GM21381 (cell line): ENCODE measurements at regions not wholly inside any gene's neighbourhood (a gene's known extent, or its start where the extent isn't known, plus 50 kb on each side); places are given as distances from the start of the nearest gene placed in this dataset.
"Not testable (repeated sequence)": the region's sequence is repeated elsewhere in the genome, so short reads cannot be mapped to it uniquely, and the experiment has no call there.

ENCODE experiments used
- ATAC-seq: cut with Tn5 transposase; IDR thresholded peaks from one replicate; pipeline ENCODE4 v1.9.1; 2021; ENCODE audit warnings: mild to moderate bottlenecking, moderate library complexity; ENCODE audit not compliant: unreplicated experiment

GRCh38 chr2:16415861-16416260 lies 249.8 kb downstream of the CYRIA start:
- ATAC-seq, result not testable (repeated sequence)

- ATAC-seq, result no peak
These were observed 251.7 kb downstream of the CYRIA start for GRCh38 chr2:16413947-16414346.

- no peak for ATAC-seq
These were observed 252.3 kb downstream of the CYRIA start for GRCh38 chr2:16413285-16413684.

- no peak for ATAC-seq
These were observed 253.2 kb downstream of the CYRIA start for GRCh38 chr2:16412321-16413030.

- ATAC-seq, result no peak
These were observed 253.8 kb downstream of the CYRIA start for GRCh38 chr2:16411788-16412187.

GRCh38 chr2:16409849-16410248 lies 255.8 kb downstream of the CYRIA start:
- ATAC-seq, result no peak

- no peak for ATAC-seq
These were observed 256.6 kb downstream of the CYRIA start for GRCh38 chr2:16409006-16409390.

GRCh38 chr2:16408331-16409005 lies 257.2 kb downstream of the CYRIA start:
- ATAC-seq, result no peak

- no peak for ATAC-seq
These were observed 258.3 kb downstream of the CYRIA start for GRCh38 chr2:16407358-16407757.

- no peak for ATAC-seq
These were observed 258.9 kb downstream of the CYRIA start for GRCh38 chr2:16406496-16407289.

- ATAC-seq, result no peak
These were observed 260.1 kb downstream of the CYRIA start for GRCh38 chr2:16405551-16405950.

GRCh38 chr2:16404551-16405300 lies 260.9 kb downstream of the CYRIA start:
- ATAC-seq, result no peak

GRCh38 chr2:16404146-16404545 lies 261.5 kb downstream of the CYRIA start:
- ATAC-seq, result no peak

- ATAC-seq, result no peak
These were observed 262.7 kb downstream of the CYRIA start for GRCh38 chr2:16402891-16403290.

- ATAC-seq, result no peak
These were observed 263.8 kb downstream of the CYRIA start for GRCh38 chr2:16401761-16402300.

GRCh38 chr2:16400127-16400623 lies 265.5 kb downstream of the CYRIA start:
- ATAC-seq, result no peak

GRCh38 chr2:16398486-16399043 lies 267.1 kb downstream of the CYRIA start:
- ATAC-seq, result no peak

GRCh38 chr2:16397681-16398475 lies 267.8 kb downstream of the CYRIA start:
- no peak for ATAC-seq

GRCh38 chr2:16396986-16397385 lies 268.6 kb downstream of the CYRIA start:
- ATAC-seq, result no peak
